ENCODE measurements at regions not wholly inside any gene's neighbourhood (a gene's known extent, or its start where the extent isn't known, plus 50 kb on each side); places are given as distances from the start of the nearest gene placed in this dataset.
"Not testable (repeated sequence)": the region's sequence is repeated elsewhere in the genome, so short reads cannot be mapped to it uniquely, and the experiment has no call there.

- not testable (repeated sequence) for H3K9me3 ChIP-seq (ENCODE audit: control insufficient read depth, insufficient read depth, low read depth, low read length); DNase-seq (ENCODE audit: low read depth in 2 of 2); H3K4me1 ChIP-seq (ENCODE audit: control insufficient read depth, extremely low read depth, insufficient read depth, low read length)
These were observed 309.6 kb upstream of the FRG1 start for GRCh38 chr4:189630913-189631567.

GRCh38 chr4:189631568-189631916 lies 309.1 kb upstream of the FRG1 start:
- H3K4me3 ChIP-seq (replicated peaks in 1 of 4; ENCODE audit: control extremely low read depth in 1 of 4, insufficient read depth in 1 of 4, low read depth in 3 of 4, low read length in 4 of 4); H3K27me3 ChIP-seq (ENCODE audit: control insufficient read depth, insufficient read depth, low read length); H3K4me1 ChIP-seq (ENCODE audit: control insufficient read depth, extremely low read depth, insufficient read depth, low read length); H3K79me2 ChIP-seq (ENCODE audit: control insufficient read depth, insufficient read depth, low read length); H4K20me1 ChIP-seq (ENCODE audit: control insufficient read depth, extremely low read depth, insufficient read depth, low read length); H3K4me2 ChIP-seq (ENCODE audit: extremely low read depth, insufficient read depth, low read length); DNase-seq (ENCODE audit: low read depth in 2 of 2); H3K36me3 ChIP-seq (ENCODE audit: control insufficient read depth, insufficient read depth, low read length); H3K9me3 ChIP-seq (ENCODE audit: control insufficient read depth, insufficient read depth, low read depth, low read length); H2AFZ ChIP-seq (ENCODE audit: low read length); H3K27ac ChIP-seq (ENCODE audit: insufficient read depth, low read length); H3K9ac ChIP-seq (ENCODE audit: insufficient read depth, low read length): not testable (repeated sequence)

More at GRCh38 chr4:189630913-189631567, 309.6 kb upstream of the FRG1 start:
- not testable (repeated sequence) for H3K27me3 ChIP-seq (ENCODE audit: control insufficient read depth, insufficient read depth, low read length); H3K79me2 ChIP-seq (ENCODE audit: control insufficient read depth, insufficient read depth, low read length); H3K9ac ChIP-seq (ENCODE audit: insufficient read depth, low read length); H3K4me3 ChIP-seq (replicated peaks in 1 of 4; ENCODE audit: control extremely low read depth in 1 of 4, insufficient read depth in 1 of 4, low read depth in 3 of 4, low read length in 4 of 4); H4K20me1 ChIP-seq (ENCODE audit: control insufficient read depth, extremely low read depth, insufficient read depth, low read length); H2AFZ ChIP-seq (ENCODE audit: low read length); H3K4me2 ChIP-seq (ENCODE audit: extremely low read depth, insufficient read depth, low read length); H3K36me3 ChIP-seq (ENCODE audit: control insufficient read depth, insufficient read depth, low read length); H3K27ac ChIP-seq (ENCODE audit: insufficient read depth, low read length)

GRCh38 chr4:189650436-189650835 lies 290.2 kb upstream of the FRG1 start:
- not testable (repeated sequence) for H3K4me2 ChIP-seq (ENCODE audit: extremely low read depth, insufficient read depth, low read length); H3K36me3 ChIP-seq (ENCODE audit: control insufficient read depth, insufficient read depth, low read length); H3K4me3 ChIP-seq (replicated peaks in 1 of 4; ENCODE audit: control extremely low read depth in 1 of 4, insufficient read depth in 1 of 4, low read depth in 3 of 4, low read length in 4 of 4); H3K27me3 ChIP-seq (ENCODE audit: control insufficient read depth, insufficient read depth, low read length); H3K9ac ChIP-seq (ENCODE audit: insufficient read depth, low read length); H3K79me2 ChIP-seq (ENCODE audit: control insufficient read depth, insufficient read depth, low read length); H3K27ac ChIP-seq (ENCODE audit: insufficient read depth, low read length); H4K20me1 ChIP-seq (ENCODE audit: control insufficient read depth, extremely low read depth, insufficient read depth, low read length); H2AFZ ChIP-seq (ENCODE audit: low read length); H3K9me3 ChIP-seq (ENCODE audit: control insufficient read depth, insufficient read depth, low read depth, low read length); DNase-seq (ENCODE audit: low read depth in 2 of 2); H3K4me1 ChIP-seq (ENCODE audit: control insufficient read depth, extremely low read depth, insufficient read depth, low read length)

- H3K4me1 ChIP-seq (ENCODE audit: control insufficient read depth, extremely low read depth, insufficient read depth, low read length); H3K4me2 ChIP-seq (ENCODE audit: extremely low read depth, insufficient read depth, low read length); DNase-seq (ENCODE audit: low read depth in 2 of 2); H3K27me3 ChIP-seq (ENCODE audit: control insufficient read depth, insufficient read depth, low read length); H3K27ac ChIP-seq (ENCODE audit: insufficient read depth, low read length); H3K9me3 ChIP-seq (ENCODE audit: control insufficient read depth, insufficient read depth, low read depth, low read length); H3K36me3 ChIP-seq (ENCODE audit: control insufficient read depth, insufficient read depth, low read length); H3K9ac ChIP-seq (ENCODE audit: insufficient read depth, low read length); H2AFZ ChIP-seq (ENCODE audit: low read length); H4K20me1 ChIP-seq (ENCODE audit: control insufficient read depth, extremely low read depth, insufficient read depth, low read length); H3K4me3 ChIP-seq (replicated peaks in 1 of 4; ENCODE audit: control extremely low read depth in 1 of 4, insufficient read depth in 1 of 4, low read depth in 3 of 4, low read length in 4 of 4); H3K79me2 ChIP-seq (ENCODE audit: control insufficient read depth, insufficient read depth, low read length): not testable (repeated sequence)
These were observed 287.5 kb upstream of the FRG1 start for GRCh38 chr4:189653130-189653653.

- H3K27me3 ChIP-seq (ENCODE audit: control insufficient read depth, insufficient read depth, low read length); H3K9ac ChIP-seq (ENCODE audit: insufficient read depth, low read length); H3K4me2 ChIP-seq (ENCODE audit: extremely low read depth, insufficient read depth, low read length); H4K20me1 ChIP-seq (ENCODE audit: control insufficient read depth, extremely low read depth, insufficient read depth, low read length); H3K9me3 ChIP-seq (ENCODE audit: control insufficient read depth, insufficient read depth, low read depth, low read length); H3K4me3 ChIP-seq (replicated peaks in 1 of 4; ENCODE audit: control extremely low read depth in 1 of 4, insufficient read depth in 1 of 4, low read depth in 3 of 4, low read length in 4 of 4); H2AFZ ChIP-seq (ENCODE audit: low read length); H3K27ac ChIP-seq (ENCODE audit: insufficient read depth, low read length); H3K79me2 ChIP-seq (ENCODE audit: control insufficient read depth, insufficient read depth, low read length); H3K36me3 ChIP-seq (ENCODE audit: control insufficient read depth, insufficient read depth, low read length); DNase-seq (ENCODE audit: low read depth in 2 of 2); H3K4me1 ChIP-seq (ENCODE audit: control insufficient read depth, extremely low read depth, insufficient read depth, low read length): not testable (repeated sequence)
These were observed 286.7 kb upstream of the FRG1 start for GRCh38 chr4:189653983-189654382.

- not testable (repeated sequence) for H3K27me3 ChIP-seq (ENCODE audit: control insufficient read depth, insufficient read depth, low read length); H3K4me1 ChIP-seq (ENCODE audit: control insufficient read depth, extremely low read depth, insufficient read depth, low read length); DNase-seq (ENCODE audit: low read depth in 2 of 2); H3K27ac ChIP-seq (ENCODE audit: insufficient read depth, low read length); H3K4me2 ChIP-seq (ENCODE audit: extremely low read depth, insufficient read depth, low read length); H3K36me3 ChIP-seq (ENCODE audit: control insufficient read depth, insufficient read depth, low read length); H3K9ac ChIP-seq (ENCODE audit: insufficient read depth, low read length); H2AFZ ChIP-seq (ENCODE audit: low read length); H3K4me3 ChIP-seq (replicated peaks in 1 of 4; ENCODE audit: control extremely low read depth in 1 of 4, insufficient read depth in 1 of 4, low read depth in 3 of 4, low read length in 4 of 4); H3K9me3 ChIP-seq (ENCODE audit: control insufficient read depth, insufficient read depth, low read depth, low read length); H4K20me1 ChIP-seq (ENCODE audit: control insufficient read depth, extremely low read depth, insufficient read depth, low read length); H3K79me2 ChIP-seq (ENCODE audit: control insufficient read depth, insufficient read depth, low read length)
These were observed 286.3 kb upstream of the FRG1 start for GRCh38 chr4:189654396-189654795.

GRCh38 chr4:189655817-189656216 lies 284.9 kb upstream of the FRG1 start:
- not testable (repeated sequence) for H3K4me3 ChIP-seq (replicated peaks in 1 of 4; ENCODE audit: control extremely low read depth in 1 of 4, insufficient read depth in 1 of 4, low read depth in 3 of 4, low read length in 4 of 4); H3K9me3 ChIP-seq (ENCODE audit: control insufficient read depth, insufficient read depth, low read depth, low read length); H3K9ac ChIP-seq (ENCODE audit: insufficient read depth, low read length); H4K20me1 ChIP-seq (ENCODE audit: control insufficient read depth, extremely low read depth, insufficient read depth, low read length); H3K4me2 ChIP-seq (ENCODE audit: extremely low read depth, insufficient read depth, low read length); DNase-seq (ENCODE audit: low read depth in 2 of 2); H3K27ac ChIP-seq (ENCODE audit: insufficient read depth, low read length); H3K4me1 ChIP-seq (ENCODE audit: control insufficient read depth, extremely low read depth, insufficient read depth, low read length); H3K79me2 ChIP-seq (ENCODE audit: control insufficient read depth, insufficient read depth, low read length); H3K27me3 ChIP-seq (ENCODE audit: control insufficient read depth, insufficient read depth, low read length); H2AFZ ChIP-seq (ENCODE audit: low read length); H3K36me3 ChIP-seq (ENCODE audit: control insufficient read depth, insufficient read depth, low read length)

All from fibroblast of lung (primary cell).